Adrenal gland (tissue), 9 donors: ENCODE measurements at regions not wholly inside any gene's neighbourhood (a gene's known extent, or its start where the extent isn't known, plus 50 kb on each side); places are given as distances from the start of the nearest gene placed in this dataset.

Experiments used
- DNase-seq, 7 donors: peaks; one replicate each; pipeline ENCODE4 v3.0.0-alpha.2; 2019 to 2020
- H3K27ac ChIP-seq, 5 donors: fragments of 200-600 bp; sonication (generic) in 4 of 5; 1 replicate in 3 of 5; 2 replicates in 2 of 5; pipeline versions ENCODE4 v1.5.1 to v1.8.0; 2016 to 2020; ENCODE audit warnings: mild to moderate bottlenecking in 1 of 5
- H3K27me3 ChIP-seq: fragments of 200-600 bp; 2 replicates; pipeline ENCODE4 v1.8.0; 2021
- H3K36me3 ChIP-seq, 2 donors: fragments of 200-600 bp; replicated peaks in 1 of 2; 1 replicate in 1 of 2; 2 replicates in 1 of 2; pipeline versions ENCODE4 v1.5.1 to v1.8.0; 2018 to 2022
- H3K4me1 ChIP-seq, 2 donors: fragments of 200-600 bp; replicated peaks in 1 of 2; 1 replicate in 1 of 2; 2 replicates in 1 of 2; pipeline versions ENCODE4 v1.5.1 to v1.8.0; 2018 to 2021
- H3K4me3 ChIP-seq, 4 donors: fragments of 200-600 bp; sonication (generic) in 3 of 4; one replicate each; pipeline ENCODE4 v1.5.1; 2016 to 2018
- H3K9me3 ChIP-seq, 3 donors: fragments of 200-600 bp; sonication (generic) in 1 of 3; replicated peaks in 1 of 3; 1 replicate in 2 of 3; 2 replicates in 1 of 3; pipeline versions ENCODE4 v1.5.1 to v1.8.0; 2016 to 2021
- CTCF ChIP-seq, 6 experiments: fragments of 450-650 bp in 4 of 6; fragments of 200-600 bp in 2 of 6; sonication (generic) in 1 of 6; IDR thresholded peaks; 1 replicate in 5 of 6; 2 replicates in 1 of 6; pipeline versions ENCODE4 v1.5.1 to v1.8.0; 2016 to 2021; ENCODE audit warnings: antibody characterized with exemption in 6 of 6, mild to moderate bottlenecking in 2 of 6, moderate library complexity in 1 of 6
- POLR2A ChIP-seq, 2 donors: fragments of 450-650 bp; IDR thresholded peaks; one replicate each; pipeline ENCODE4 v1.6.1; 2017; ENCODE audit warnings: antibody characterized with exemption in 2 of 2, mild to moderate bottlenecking in 2 of 2, moderate library complexity in 1 of 2
- WGBS, 4 donors: extraction: QIAGEN DNeasy Blood & Tissue Kit in 2 of 4; methylation state at CpG; one replicate each; pipeline versions ENCODE4 v1.1.5 to v1.1.7; 2013 to 2017; 5-methylcytosine and 5-hydroxymethylcytosine counted together
- intact Hi-C, 2 donors: fragments of 100-400 bp; cut with DNase I; formaldehyde crosslinking; loops; one replicate each; pipeline versions ENCODE4 v1.14.1 to v1.15.0; 2022 to 2023
- donor health status: healthy with polysubstance abuse.
- donor health status: Bipolar disorder and iron deficiency.
- donor health status: DM: yes; HTN: yes; CAD: no.
- donor health status: DM: no; HTN: no; CAD: no.
- donor health status: DM: no; HTN: no; CAD: no.

GRCh38 chr18:72456802-72457201 lies 87.3 kb downstream of the CBLN2 start:
- intact Hi-C loops = no loop called here
- H3K4me3 ChIP-seq = no peak overlapping the region
- no peaks in the 10 kb centered on the region for H3K9me3 ChIP-seq
- 42 to 61% (median 49%) methylated on average over 1 of the region's 1 CpG for WGBS, 4 donors
- H3K27ac ChIP-seq = no peak overlapping the region
- H3K4me1 ChIP-seq = no peaks in the 10 kb centered on the region
- DNase-seq = no peak
- H3K36me3 ChIP-seq = no peaks in the 10 kb centered on the region
- TF ChIP-seq CTCF (IDR thresholded peaks at IDR 0.05) = no peak
- H3K27me3 ChIP-seq = no peaks in the 10 kb centered on the region

- Histone ChIP-seq H3K27ac (no peak overlapping the region), H3K4me3 (no peak overlapping the region), H3K27me3 (no peaks in the 10 kb centered on the region), H3K9me3 (no peaks in the 10 kb centered on the region), H3K4me1 (no peaks in the 10 kb centered on the region), H3K36me3 (no peaks in the 10 kb centered on the region)
- TF ChIP-seq POLR2A (IDR thresholded peaks at IDR 0.05) (no peak), CTCF (IDR thresholded peaks at IDR 0.05) (no peak)
- intact Hi-C loops = no loop called here
- DNase-seq = no peak
- WGBS, 4 donors = 72 to 85% (median 78%) methylated on average over 6 of the region's 6 CpGs
Observed at GRCh38 chr18:72452328-72452727, 91.8 kb downstream of the CBLN2 start.

- no peaks in the 10 kb centered on the region for H3K27me3 ChIP-seq
- H3K27ac ChIP-seq = no peak overlapping the region
- H3K4me1 ChIP-seq = no peaks in the 10 kb centered on the region
- intact Hi-C loops = no loop called here
- TF ChIP-seq POLR2A (IDR thresholded peaks at IDR 0.05) = no peak
- TF ChIP-seq CTCF (IDR thresholded peaks at IDR 0.05) = no peak
- H3K9me3 ChIP-seq = no peaks in the 10 kb centered on the region
- no peak overlapping the region for H3K4me3 ChIP-seq
- WGBS, 4 donors = 43 to 52% (median 49%) methylated on average over 4 of the region's 4 CpGs
- H3K36me3 ChIP-seq = no peaks in the 10 kb centered on the region
- DNase-seq = no peak
Observed at GRCh38 chr18:72444798-72445155, 99.4 kb downstream of the CBLN2 start.

- Histone ChIP-seq H3K4me3 (no peak overlapping the region), H3K36me3 (no peaks in the 10 kb centered on the region), H3K9me3 (no peaks in the 10 kb centered on the region), H3K4me1 (no peaks in the 10 kb centered on the region), H3K27ac (no peak overlapping the region), H3K27me3 (no peaks in the 10 kb centered on the region)
- intact Hi-C loops = no loop called here
- 48 to 62% (median 54%) methylated on average over 7 of the region's 7 CpGs for WGBS, 4 donors
- no peak for TF ChIP-seq POLR2A (IDR thresholded peaks at IDR 0.05)
- TF ChIP-seq CTCF (IDR thresholded peaks at IDR 0.05) = no peak
- DNase-seq = no peak
Observed at GRCh38 chr18:72444111-72444797, 99.9 kb downstream of the CBLN2 start.
